ENCODE measurements at regions not wholly inside any gene's neighbourhood (a gene's known extent, or its start where the extent isn't known, plus 50 kb on each side); places are given as distances from the start of the nearest gene placed in this dataset.

DNA sequence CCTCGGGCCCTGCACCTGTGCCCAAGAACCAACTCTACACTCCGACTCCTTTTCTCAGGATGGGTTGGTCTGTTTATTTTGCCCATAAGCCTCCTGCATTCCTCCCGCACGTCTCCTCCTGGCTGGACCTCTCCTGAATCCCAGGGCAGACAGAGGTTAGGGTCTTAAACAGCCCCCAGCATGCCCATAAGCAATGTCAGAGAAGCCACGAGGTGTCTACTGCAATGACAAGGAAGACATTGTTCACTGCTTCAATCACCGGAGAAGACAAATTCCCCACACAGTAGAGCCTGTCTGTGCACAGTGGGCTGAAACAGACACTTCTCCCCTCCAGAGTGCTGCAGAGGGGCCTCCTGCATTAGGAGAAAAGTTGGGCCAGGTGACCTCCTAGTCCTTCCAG, 230.6 kb upstream of the RPL38 start:
- TF ChIP-seq, protein P1, sequence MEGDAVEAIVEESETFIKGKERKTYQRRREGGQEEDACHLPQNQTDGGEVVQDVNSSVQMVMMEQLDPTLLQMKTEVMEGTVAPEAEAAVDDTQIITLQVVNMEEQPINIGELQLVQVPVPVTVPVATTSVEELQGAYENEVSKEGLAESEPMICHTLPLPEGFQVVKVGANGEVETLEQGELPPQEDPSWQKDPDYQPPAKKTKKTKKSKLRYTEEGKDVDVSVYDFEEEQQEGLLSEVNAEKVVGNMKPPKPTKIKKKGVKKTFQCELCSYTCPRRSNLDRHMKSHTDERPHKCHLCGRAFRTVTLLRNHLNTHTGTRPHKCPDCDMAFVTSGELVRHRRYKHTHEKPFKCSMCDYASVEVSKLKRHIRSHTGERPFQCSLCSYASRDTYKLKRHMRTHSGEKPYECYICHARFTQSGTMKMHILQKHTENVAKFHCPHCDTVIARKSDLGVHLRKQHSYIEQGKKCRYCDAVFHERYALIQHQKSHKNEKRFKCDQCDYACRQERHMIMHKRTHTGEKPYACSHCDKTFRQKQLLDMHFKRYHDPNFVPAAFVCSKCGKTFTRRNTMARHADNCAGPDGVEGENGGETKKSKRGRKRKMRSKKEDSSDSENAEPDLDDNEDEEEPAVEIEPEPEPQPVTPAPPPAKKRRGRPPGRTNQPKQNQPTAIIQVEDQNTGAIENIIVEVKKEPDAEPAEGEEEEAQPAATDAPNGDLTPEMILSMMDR (IDR thresholded peaks at IDR 0.05; ENCODE audit: poor library complexity, severe bottlenecking): no peak
- TF ChIP-seq EZH2 (IDR thresholded peaks at IDR 0.05; ENCODE audit: borderline replicate concordance, insufficient read depth, low read length, poor library complexity, severe bottlenecking) (no peak), TAF1 (IDR thresholded peaks at IDR 0.05; ENCODE audit: low read depth) (no peak), RAD21 (conservative IDR thresholded peaks at IDR 0.05) (no peak), POLR2AphosphoS5 (IDR thresholded peaks at IDR 0.05) (no peak), REST (IDR thresholded peaks at IDR 0.05; ENCODE audit: borderline replicate concordance) (no peak), SMC3 (conservative IDR thresholded peaks at IDR 0.05; ENCODE audit: poor library complexity) (no peak), EP300 (conservative IDR thresholded peaks at IDR 0.05; ENCODE audit: poor library complexity, severe bottlenecking) (no peak), MXI1 (conservative IDR thresholded peaks at IDR 0.05; ENCODE audit: poor library complexity, severe bottlenecking) (no peak)

Measured in neural cell (in vitro differentiated cells).